Fibroblast of the conjunctiva (primary cell): ENCODE measurements at regions not wholly inside any gene's neighbourhood (a gene's known extent, or its start where the extent isn't known, plus 50 kb on each side); places are given as distances from the start of the nearest gene placed in this dataset.
"Not testable (repeated sequence)": the region's sequence is repeated elsewhere in the genome, so short reads cannot be mapped to it uniquely, and the experiment has no call there.

Experiments
- DNase-seq: peaks from one replicate; pipeline ENCODE4 v3.0.0-alpha.2; 2010; ENCODE audit warnings: low read depth

- DNase-seq, result no peak
Observed at GRCh38 chr6:97687916-97688315, 404.9 kb upstream of the MMS22L start.

GRCh38 chr6:97689078-97689754 is 406.2 kb upstream of the MMS22L start:
- DNase-seq, result no peak

GRCh38 chr6:97697456-97697855 is 414.4 kb upstream of the MMS22L start:
- no peak for DNase-seq

GRCh38 chr6:97701801-97702200 is 418.8 kb upstream of the MMS22L start:
- no peak for DNase-seq

DNA sequence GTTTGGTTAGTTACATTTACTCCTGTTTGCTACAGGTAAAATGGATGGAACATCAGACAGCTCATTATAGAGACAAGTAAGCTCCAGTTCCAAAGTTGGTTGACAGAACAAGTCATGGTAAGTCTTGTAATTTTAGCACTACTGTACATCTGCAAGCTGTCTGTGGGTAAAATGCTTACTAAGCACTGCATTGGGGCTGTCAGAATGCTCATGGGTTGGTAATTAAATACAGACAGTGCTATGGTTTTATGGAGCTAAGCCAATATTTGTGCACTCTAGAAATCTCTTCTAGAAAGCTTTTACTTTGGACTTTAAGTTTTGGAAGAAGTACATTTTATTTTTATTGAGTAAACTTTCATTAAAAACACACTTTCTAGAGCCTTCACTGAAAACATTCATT is 419.2 kb upstream of the MMS22L start:
- no peak for DNase-seq

GRCh38 chr6:97703661-97704060 is 420.6 kb upstream of the MMS22L start:
- DNase-seq, result no peak

DNA sequence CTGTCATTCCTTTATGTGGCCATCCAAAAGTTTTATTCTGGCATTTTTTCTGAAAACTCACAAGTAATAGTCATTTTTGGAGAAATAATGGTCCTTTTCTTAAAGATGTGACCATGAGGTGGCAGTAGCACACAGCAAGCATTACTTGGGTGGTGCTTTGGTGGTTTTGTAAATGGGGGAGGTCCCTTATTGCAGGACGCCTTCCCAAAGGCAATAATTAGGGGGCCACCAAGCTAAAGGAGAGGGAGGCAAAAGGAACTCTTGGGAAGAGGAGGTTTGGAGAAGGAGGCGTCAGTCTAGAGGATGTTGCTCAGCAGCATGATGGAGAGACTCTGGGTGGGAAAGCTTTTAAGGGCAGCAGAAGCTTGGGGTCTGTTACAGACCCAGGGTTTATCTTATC is 422.6 kb upstream of the MMS22L start:
- DNase-seq, result no peak

DNA sequence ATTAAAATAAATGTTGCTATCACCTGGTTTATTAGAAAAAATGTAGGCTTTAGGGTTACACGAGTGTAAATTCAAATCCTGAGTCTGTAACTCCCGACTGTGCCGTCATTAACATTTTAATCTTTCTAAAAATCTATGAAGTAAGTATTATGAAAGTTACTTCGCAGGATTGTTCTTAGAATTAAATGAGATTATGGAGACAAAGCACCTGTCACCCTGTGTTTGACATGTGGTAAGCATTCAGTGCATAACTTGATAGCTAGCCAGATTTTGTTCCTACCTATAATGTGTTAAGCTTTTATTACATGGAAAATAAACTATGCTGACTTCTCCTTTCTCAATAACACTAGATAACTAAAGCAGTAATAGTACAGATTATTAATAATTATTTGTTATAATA is 429.7 kb upstream of the MMS22L start:
- DNase-seq, result no peak

- DNase-seq, result no peak
Observed at GRCh38 chr6:97714772-97715171, 431.8 kb upstream of the MMS22L start.

DNA sequence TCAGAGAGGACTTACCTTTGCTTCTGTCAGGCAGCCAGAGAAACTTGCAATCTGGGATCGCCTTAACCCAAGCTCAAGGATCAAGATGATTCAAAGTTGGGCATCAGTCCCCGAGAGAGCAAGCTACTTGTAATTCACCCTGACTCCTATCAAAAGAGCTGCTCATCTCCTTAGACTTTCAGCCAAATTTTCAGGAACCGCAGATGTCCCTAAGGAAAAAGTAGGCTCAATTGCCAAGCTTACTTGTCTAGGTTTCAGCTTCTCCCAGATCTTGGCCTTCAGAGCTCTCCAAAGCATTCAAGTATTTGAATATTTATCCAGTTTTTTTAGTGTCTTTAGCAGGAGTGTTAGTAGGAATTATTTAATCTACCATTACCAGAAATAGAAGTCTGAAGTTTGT is 434.1 kb upstream of the MMS22L start:
- DNase-seq, result no peak

GRCh38 chr6:97726378-97726777 is 443.4 kb upstream of the MMS22L start:
- no peak for DNase-seq

DNA sequence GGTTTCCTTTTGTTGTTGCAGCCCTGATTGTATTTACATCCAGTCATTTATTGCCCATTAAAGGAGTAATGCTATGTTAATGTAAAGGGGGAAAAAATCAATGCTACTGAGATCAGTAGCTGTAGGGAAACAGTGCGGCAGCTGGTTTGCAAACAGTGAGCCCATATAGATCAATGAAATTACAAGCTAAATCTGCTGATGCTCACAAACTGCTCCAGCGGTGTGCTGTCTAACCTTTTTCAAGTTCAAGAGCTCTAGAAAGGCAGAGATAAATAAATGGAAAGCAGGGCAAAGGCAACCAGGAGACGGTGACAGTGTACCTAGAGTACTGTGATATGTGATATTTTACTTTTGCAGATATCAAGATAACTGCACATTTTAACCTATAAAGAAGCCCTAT is 449.0 kb upstream of the MMS22L start:
- no peak for DNase-seq

DNA sequence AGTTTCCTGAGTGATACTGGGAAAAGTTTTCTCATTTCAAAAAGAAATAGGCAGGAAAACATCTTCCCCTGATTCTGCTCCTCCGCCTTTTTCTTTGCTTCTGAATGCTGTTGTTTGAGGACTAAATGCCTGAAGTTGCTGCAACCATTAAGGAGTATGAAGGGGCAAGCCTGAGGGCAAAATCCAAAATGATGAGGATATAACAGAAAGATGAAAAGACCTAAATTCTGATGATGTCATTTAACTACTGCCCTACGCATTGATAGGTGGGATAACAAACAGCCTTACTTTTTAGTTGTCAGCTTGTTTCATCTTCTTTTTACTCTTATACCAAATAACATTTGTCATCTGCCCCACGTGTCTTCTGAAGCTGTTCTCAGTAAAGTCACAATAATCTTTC is 474.6 kb upstream of the MMS22L start:
- no peak for DNase-seq

DNA sequence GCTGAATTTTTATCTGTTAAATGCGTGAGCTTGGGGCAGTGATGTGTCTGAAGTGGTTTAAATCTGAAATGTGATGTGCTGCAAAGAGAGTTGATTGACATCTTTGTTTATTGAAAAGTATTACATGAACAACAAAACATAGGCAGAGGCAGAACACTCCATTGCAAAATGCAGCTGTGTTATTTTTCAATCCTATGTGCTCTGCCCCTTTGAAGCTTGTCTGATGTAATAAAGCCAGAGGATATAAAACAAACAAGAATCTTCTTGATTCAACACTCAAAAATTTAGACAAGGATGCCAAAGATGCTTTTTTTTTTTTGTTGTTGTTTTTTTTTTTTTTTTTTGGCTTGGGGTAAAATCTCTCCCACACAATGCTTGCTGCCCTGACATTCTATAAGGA is 482.4 kb upstream of the MMS22L start:
- DNase-seq, result peak; percentile 58

DNA sequence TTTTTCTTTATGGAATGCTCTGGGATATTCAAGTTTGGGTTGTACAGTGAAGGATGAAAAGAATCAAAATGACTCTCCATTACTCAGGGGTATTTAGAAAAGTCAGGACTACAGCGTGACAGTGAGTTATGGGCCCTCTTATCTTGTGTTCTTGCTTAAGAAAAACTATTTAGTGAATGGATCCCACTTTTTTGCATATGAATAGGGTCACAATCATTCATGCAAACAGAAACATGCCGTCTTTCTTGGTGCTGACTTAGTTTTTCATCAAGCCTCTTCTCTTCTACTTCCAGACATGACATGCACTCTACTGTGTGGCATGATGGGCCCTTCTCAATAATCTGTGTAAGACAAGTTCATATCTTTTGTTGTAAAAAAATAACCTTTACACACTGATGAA is 488.4 kb upstream of the MMS22L start:
- DNase-seq, result no peak

- DNase-seq, result no peak
Observed at GRCh38 chr6:97775012-97775411, 492.0 kb upstream of the MMS22L start.

GRCh38 chr6:97778290-97779038 is 495.4 kb upstream of the MMS22L start:
- no peak for DNase-seq

- DNase-seq, result not testable (repeated sequence)
Observed at GRCh38 chr6:97779039-97779766, 496.2 kb upstream of the MMS22L start.

GRCh38 chr6:97790926-97791590 is 508.0 kb upstream of the MMS22L start:
- no peak for DNase-seq

DNA sequence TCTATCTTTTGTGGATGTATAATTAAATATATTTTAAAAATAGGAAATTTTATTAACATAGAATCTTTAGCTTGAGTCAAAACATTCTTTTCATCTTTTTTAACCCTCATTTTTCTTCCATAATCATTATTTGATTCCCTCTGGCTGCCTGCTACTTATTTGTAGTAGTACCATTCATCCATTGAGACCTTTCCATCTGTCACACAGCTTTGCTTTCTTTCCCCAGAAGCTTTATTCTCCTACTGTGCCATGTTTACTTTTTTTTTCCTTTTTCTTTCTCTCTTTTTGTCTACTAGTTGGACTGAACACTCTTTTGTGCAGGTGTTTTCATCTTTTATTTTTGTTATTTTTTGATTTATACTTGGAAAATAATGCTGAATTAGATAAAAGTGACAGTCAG is 522.6 kb upstream of the MMS22L start:
- DNase-seq, result no peak

DNA sequence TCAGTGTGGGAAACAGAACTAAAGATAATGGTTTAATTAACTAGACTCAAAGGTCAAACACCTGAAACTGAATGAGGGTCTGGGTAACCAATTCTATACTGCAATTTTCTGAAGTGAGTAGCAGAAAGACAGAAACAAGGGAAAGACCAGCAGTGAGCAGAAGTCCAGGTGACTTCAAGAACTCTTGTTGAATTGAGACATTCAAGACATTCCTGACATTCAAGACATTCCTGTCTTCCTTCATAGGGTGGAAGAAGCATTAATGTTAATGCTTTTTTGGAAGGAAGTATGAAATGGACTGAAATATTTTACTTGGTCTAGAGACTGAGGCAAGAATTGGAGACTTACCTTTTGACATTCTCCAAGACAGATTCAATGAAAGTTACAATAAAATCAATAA is 529.9 kb upstream of the MMS22L start:
- no peak for DNase-seq

DNA sequence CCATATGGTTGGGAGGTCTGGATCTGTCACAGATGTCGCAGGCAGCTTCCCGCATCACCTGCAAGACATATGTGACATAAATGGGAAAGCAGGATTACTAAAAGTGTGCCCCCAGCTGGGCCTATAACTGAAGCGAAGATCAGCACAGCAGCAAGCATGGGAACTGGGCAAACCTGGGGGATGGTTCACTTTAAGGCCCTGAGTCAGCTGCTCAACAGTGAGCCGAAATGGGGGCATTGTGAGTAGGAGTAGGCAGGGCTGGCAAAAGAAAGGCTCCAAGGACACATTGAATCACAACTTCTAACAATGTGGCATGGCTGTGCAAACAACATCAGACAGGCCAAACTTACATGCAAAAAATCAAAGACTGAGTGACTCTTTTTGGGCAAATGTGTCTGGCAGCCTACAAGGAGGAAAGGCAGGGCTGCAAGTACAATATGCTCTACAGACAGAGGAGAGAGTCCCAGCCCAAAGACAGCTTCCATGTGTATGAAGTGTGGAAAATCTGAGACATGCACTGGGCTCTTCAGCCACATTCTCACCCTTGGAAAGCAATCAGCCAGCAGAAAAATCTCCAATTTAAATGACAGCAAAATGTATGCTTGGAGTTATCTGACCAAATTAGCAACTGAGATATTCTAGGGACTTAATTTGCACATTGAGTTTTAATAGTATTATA is 531.0 kb upstream of the MMS22L start:
- DNase-seq, result no peak
